Naive B cell (primary cell): ENCODE measurements at regions not wholly inside any gene's neighbourhood (a gene's known extent, or its start where the extent isn't known, plus 50 kb on each side); places are given as distances from the start of the nearest gene placed in this dataset.

ENCODE experiments used
- ATAC-seq, 2 donors: fragments of 150-1000 bp; cut with Tn5 transposase; 2 replicates each; pipeline ENCODE4 v1.10.0; 2021; ENCODE audit warnings: low read depth in 2 of 2, mild to moderate bottlenecking in 2 of 2, moderate library complexity in 2 of 2
- DNase-seq: peaks from one replicate; pipeline ENCODE4 v3.0.0; 2022
- H3K27ac Mint-ChIP-seq, 6 donors: one replicate each; pipeline ENCODE4 v1.8.0; 2020 to 2022; ENCODE audit warnings: mild to moderate bottlenecking in 6 of 6, mixed read lengths in 6 of 6, moderate library complexity in 5 of 6, inconsistent platforms in 2 of 6
- H3K27me3 Mint-ChIP-seq, 3 donors: one replicate each; pipeline ENCODE4 v1.8.0; 2021 to 2022; ENCODE audit warnings: mixed read lengths in 3 of 3, mild to moderate bottlenecking in 1 of 3
- H3K36me3 Mint-ChIP-seq, 2 donors: one replicate each; pipeline ENCODE4 v1.8.0; 2020 to 2022; ENCODE audit warnings: mixed read lengths in 2 of 2, inconsistent platforms in 1 of 2, mild to moderate bottlenecking in 1 of 2
- H3K4me1 Mint-ChIP-seq, 3 donors: one replicate each; pipeline ENCODE4 v1.8.0; 2020 to 2022; ENCODE audit warnings: mixed read lengths in 3 of 3, inconsistent platforms in 1 of 3, mild to moderate bottlenecking in 1 of 3, moderate library complexity in 1 of 3
- H3K4me3 Mint-ChIP-seq, 8 donors: one replicate each; pipeline ENCODE4 v1.8.0; 2020 to 2022; ENCODE audit warnings: mild to moderate bottlenecking in 8 of 8, mixed read lengths in 8 of 8, moderate library complexity in 8 of 8, inconsistent platforms in 2 of 8
- H3K9me3 Mint-ChIP-seq, 7 donors: one replicate each; pipeline ENCODE4 v1.8.0; 2020 to 2022; ENCODE audit warnings: mixed read lengths in 7 of 7, mild to moderate bottlenecking in 5 of 7, inconsistent platforms in 2 of 7, moderate library complexity in 1 of 7

GRCh38 chr15:45743426-45744235, 108.8 kb downstream of the SQOR start:
- DNase-seq, result no peak
- Mint-ChIP-seq H3K4me1 (no peaks in the 10 kb centered on the region), H3K36me3 (no peaks in the 10 kb centered on the region), H3K9me3 (peaks cover 0 to 10% (median 4%) of the 10 kb centered on the region in 7 donors), H3K27me3 (peaks cover 32 to 41% (median 36%) of the 10 kb centered on the region in 3 donors), H3K27ac (no peak overlapping the region), H3K4me3 (no peak overlapping the region)
- no peak for ATAC-seq

- peaks cover 30 to 44% (median 33%) of the 10 kb centered on the region in 3 donors for H3K27me3 Mint-ChIP-seq
- no peaks in the 10 kb centered on the region for H3K36me3 Mint-ChIP-seq
- no peak for ATAC-seq
- DNase-seq, result no peak
- peaks cover 0 to 10% (median 4%) of the 10 kb centered on the region in 7 donors for H3K9me3 Mint-ChIP-seq
- no peak overlapping the region for H3K4me3 Mint-ChIP-seq
- H3K27ac Mint-ChIP-seq, result no peak overlapping the region
- no peaks in the 10 kb centered on the region for H3K4me1 Mint-ChIP-seq
Observed at GRCh38 chr15:45744236-45744589, 109.4 kb downstream of the SQOR start.

- no peak overlapping the region for H3K27ac Mint-ChIP-seq
- no peaks in the 10 kb centered on the region for H3K9me3 Mint-ChIP-seq
- no peak overlapping the region for H3K4me3 Mint-ChIP-seq
- peaks cover 13 to 30% (median 29%) of the 10 kb centered on the region in 3 donors for H3K27me3 Mint-ChIP-seq
- no peaks in the 10 kb centered on the region for H3K36me3 Mint-ChIP-seq
- DNase-seq, result no peak
- ATAC-seq, result no peak
- H3K4me1 Mint-ChIP-seq, result no peaks in the 10 kb centered on the region
Observed at GRCh38 chr15:45747426-45747825, 112.6 kb downstream of the SQOR start.

GRCh38 chr15:45751629-45752028, 116.8 kb downstream of the SQOR start:
- no peak overlapping the region for H3K4me3 Mint-ChIP-seq

GRCh38 chr15:45759936-45760335, 125.1 kb downstream of the SQOR start:
- Mint-ChIP-seq H3K4me1 (no peaks in the 10 kb centered on the region), H3K36me3 (no peaks in the 10 kb centered on the region), H3K4me3 (no peak overlapping the region), H3K27me3 (peaks cover 14 to 72% (median 50%) of the 10 kb centered on the region in 3 donors), H3K9me3 (peaks cover 0 to 17% (median 3%) of the 10 kb centered on the region in 7 donors), H3K27ac (no peak overlapping the region)
- no peak for DNase-seq
- no peak for ATAC-seq

More at GRCh38 chr15:45751629-45752028, 116.8 kb downstream of the SQOR start:
- H3K27me3 Mint-ChIP-seq, result peaks cover 15 to 47% (median 24%) of the 10 kb centered on the region in 3 donors
- no peak overlapping the region for H3K27ac Mint-ChIP-seq
- no peaks in the 10 kb centered on the region for H3K36me3 Mint-ChIP-seq
- ATAC-seq (no peak), DNase-seq (no peak)
- no peaks in the 10 kb centered on the region for H3K4me1 Mint-ChIP-seq
- H3K9me3 Mint-ChIP-seq, result peaks cover 0 to 19% (median 11%) of the 10 kb centered on the region in 7 donors

GRCh38 chr15:45762726-45763125, 127.9 kb downstream of the SQOR start:
- Mint-ChIP-seq H3K27me3 (peaks cover 7 to 51% (median 27%) of the 10 kb centered on the region in 3 donors), H3K9me3 (peaks cover 0 to 5% (median 0%) of the 10 kb centered on the region in 7 donors), H3K27ac (no peak overlapping the region), H3K4me1 (no peaks in the 10 kb centered on the region), H3K36me3 (no peaks in the 10 kb centered on the region), H3K4me3 (no peak overlapping the region)
- DNase-seq, result no peak
- ATAC-seq, result no peak

- peaks cover 0 to 5% (median 0%) of the 10 kb centered on the region in 7 donors for H3K9me3 Mint-ChIP-seq
- no peak overlapping the region for H3K4me3 Mint-ChIP-seq
- no peak for DNase-seq
- H3K4me1 Mint-ChIP-seq, result no peaks in the 10 kb centered on the region
- H3K27me3 Mint-ChIP-seq, result peaks cover 7 to 51% (median 24%) of the 10 kb centered on the region in 3 donors
- H3K36me3 Mint-ChIP-seq, result no peaks in the 10 kb centered on the region
- no peak for ATAC-seq
- H3K27ac Mint-ChIP-seq, result no peak overlapping the region
Observed at GRCh38 chr15:45763170-45763869, 128.5 kb downstream of the SQOR start.

GRCh38 chr15:45773149-45773548, 138.3 kb downstream of the SQOR start:
- no peak for ATAC-seq
- peaks cover 0 to 6% (median 0%) of the 10 kb centered on the region in 7 donors for H3K9me3 Mint-ChIP-seq
- H3K36me3 Mint-ChIP-seq, result no peaks in the 10 kb centered on the region
- peaks cover 0 to 12% (median 10%) of the 10 kb centered on the region in 3 donors for H3K27me3 Mint-ChIP-seq
- no peak for DNase-seq
- H3K4me3 Mint-ChIP-seq, result peak overlapping the region in 1 of 8 donors; percentile 16
- no peaks in the 10 kb centered on the region for H3K4me1 Mint-ChIP-seq
- no peak overlapping the region for H3K27ac Mint-ChIP-seq

- no peak overlapping the region for H3K27ac Mint-ChIP-seq
- H3K4me3 Mint-ChIP-seq, result peak overlapping the region in 1 of 8 donors; percentile 11
- no peak for ATAC-seq
- no peaks in the 10 kb centered on the region for H3K4me1 Mint-ChIP-seq
- H3K36me3 Mint-ChIP-seq, result no peaks in the 10 kb centered on the region
- peaks cover 0 to 6% (median 0%) of the 10 kb centered on the region in 7 donors for H3K9me3 Mint-ChIP-seq
- peaks cover 0 to 24% (median 21%) of the 10 kb centered on the region in 3 donors for H3K27me3 Mint-ChIP-seq
- DNase-seq, result no peak
Observed at GRCh38 chr15:45776772-45777171, 141.9 kb downstream of the SQOR start.

GRCh38 chr15:45777781-45778180, 143.0 kb downstream of the SQOR start:
- Mint-ChIP-seq H3K4me3 (peak overlapping the region in 1 of 8 donors; percentile 24), H3K4me1 (no peaks in the 10 kb centered on the region), H3K9me3 (peaks cover 0 to 6% (median 0%) of the 10 kb centered on the region in 7 donors), H3K27me3 (peaks cover 6 to 30% (median 24%) of the 10 kb centered on the region in 3 donors), H3K36me3 (no peaks in the 10 kb centered on the region), H3K27ac (no peak overlapping the region)
- DNase-seq (no peak), ATAC-seq (no peak)

- ATAC-seq, result no peak
- Mint-ChIP-seq H3K36me3 (no peaks in the 10 kb centered on the region), H3K27me3 (peaks cover 8 to 40% (median 38%) of the 10 kb centered on the region in 3 donors), H3K4me3 (no peak overlapping the region), H3K27ac (no peak overlapping the region), H3K9me3 (peaks cover 0 to 4% (median 0%) of the 10 kb centered on the region in 7 donors), H3K4me1 (no peaks in the 10 kb centered on the region)
- DNase-seq, result no peak
Observed at GRCh38 chr15:45780352-45780751, 145.5 kb downstream of the SQOR start.

- no peaks in the 10 kb centered on the region for H3K4me1 Mint-ChIP-seq
- no peaks in the 10 kb centered on the region for H3K36me3 Mint-ChIP-seq
- no peaks in the 10 kb centered on the region for H3K9me3 Mint-ChIP-seq
- DNase-seq (no peak), ATAC-seq (no peak)
- peak overlapping the region in 2 of 6 donors; percentile 29 to 46 for H3K27ac Mint-ChIP-seq
- no peak overlapping the region for H3K4me3 Mint-ChIP-seq
- H3K27me3 Mint-ChIP-seq, result peaks cover 12 to 30% (median 27%) of the 10 kb centered on the region in 3 donors
Observed at GRCh38 chr15:45784656-45785055, 149.8 kb downstream of the SQOR start.

- no peaks in the 10 kb centered on the region for H3K9me3 Mint-ChIP-seq
- DNase-seq (no peak), ATAC-seq (no peak)
- H3K4me3 Mint-ChIP-seq, result no peak overlapping the region
- H3K4me1 Mint-ChIP-seq, result no peaks in the 10 kb centered on the region
- no peaks in the 10 kb centered on the region for H3K36me3 Mint-ChIP-seq
- H3K27me3 Mint-ChIP-seq, result peaks cover 12 to 22% (median 22%) of the 10 kb centered on the region in 3 donors
- no peak overlapping the region for H3K27ac Mint-ChIP-seq
Observed at GRCh38 chr15:45785897-45786296, 151.1 kb downstream of the SQOR start.
